GM06990 (cell line): ENCODE measurements at regions not wholly inside any gene's neighbourhood (a gene's known extent, or its start where the extent isn't known, plus 50 kb on each side); places are given as distances from the start of the nearest gene placed in this dataset.

Experiments
- DNase-seq: peaks from one replicate; pipeline ENCODE4 v3.0.0-alpha.2; 2011; ENCODE audit not compliant: insufficient read length; ENCODE audit errors: extremely low read depth
- H3K27me3 ChIP-seq: replicated peaks from 2 replicates; pipeline ENCODE4 v1.6.0; 2011; ENCODE audit warnings: low read length; ENCODE audit not compliant: control insufficient read depth, insufficient read depth
- H3K36me3 ChIP-seq: 2 replicates; pipeline ENCODE4 v1.5.1; 2011; ENCODE audit warnings: low read length; ENCODE audit not compliant: control insufficient read depth, insufficient read depth
- H3K4me3 ChIP-seq: replicated peaks from 2 replicates; pipeline ENCODE4 v1.5.1; 2011; ENCODE audit warnings: low read depth, mild to moderate bottlenecking, control low read depth, low read length
- CTCF ChIP-seq: IDR thresholded peaks from 2 replicates; pipeline ENCODE4 v1.5.1; 2011; ENCODE audit warnings: low read length, control low read depth, mild to moderate bottlenecking, inconsistent platforms; ENCODE audit not compliant: insufficient read depth, poor library complexity, severe bottlenecking

GRCh38 chr20:34175079-34175478, 63.0 kb upstream of the EIF2S2 start:
- DNase-seq, result no peak
- no peak for TF ChIP-seq CTCF
- Histone ChIP-seq H3K36me3 (no peaks in the 10 kb centered on the region), H3K4me3 (no peak overlapping the region), H3K27me3 (peaks cover 2% of the 10 kb centered on the region)

GRCh38 chr20:34175879-34176278, 63.8 kb upstream of the EIF2S2 start:
- Histone ChIP-seq H3K4me3 (no peak overlapping the region), H3K27me3 (peaks cover 3% of the 10 kb centered on the region), H3K36me3 (no peaks in the 10 kb centered on the region)
- no peak for TF ChIP-seq CTCF
- no peak for DNase-seq

GRCh38 chr20:34177052-34177451, 64.2 kb upstream of the ASIP start:
- H3K4me3 ChIP-seq, result no peak overlapping the region
- DNase-seq, result no peak
- no peak for TF ChIP-seq CTCF
- H3K36me3 ChIP-seq, result no peaks in the 10 kb centered on the region
- peaks cover 3% of the 10 kb centered on the region for H3K27me3 ChIP-seq

GRCh38 chr20:34179637-34180360, 61.4 kb upstream of the ASIP start:
- TF ChIP-seq CTCF, result no peak
- no peak for DNase-seq
- no peak overlapping the region for H3K4me3 ChIP-seq
- H3K27me3 ChIP-seq, result peaks cover 3% of the 10 kb centered on the region
- no peaks in the 10 kb centered on the region for H3K36me3 ChIP-seq

- H3K27me3 ChIP-seq, result peaks cover 3% of the 10 kb centered on the region
- H3K4me3 ChIP-seq, result no peak overlapping the region
- TF ChIP-seq CTCF, result no peak
- DNase-seq, result no peak
- no peaks in the 10 kb centered on the region for H3K36me3 ChIP-seq
Observed at GRCh38 chr20:34180460-34181120, 60.6 kb upstream of the ASIP start.
